Inferior parietal cortex (tissue), 1 donor: ENCODE measurements at regions not wholly inside any gene's neighbourhood (a gene's known extent, or its start where the extent isn't known, plus 50 kb on each side); places are given as distances from the start of the nearest gene placed in this dataset.
"Not testable (repeated sequence)": the region's sequence is repeated elsewhere in the genome, so short reads cannot be mapped to it uniquely, and the experiment has no call there.

Experiments used
- DNase-seq: peaks from one replicate; pipeline ENCODE4 v3.0.0-alpha.2; 2016; ENCODE audit errors: extremely low spot score

- DNase-seq: no peak
Observed at GRCh38 chr6:102763891-102764290, 1370.4 kb downstream of the GRIK2 start.

- DNase-seq: no peak
Observed at GRCh38 chr6:102761872-102762271, 1368.4 kb downstream of the GRIK2 start.

DNA sequence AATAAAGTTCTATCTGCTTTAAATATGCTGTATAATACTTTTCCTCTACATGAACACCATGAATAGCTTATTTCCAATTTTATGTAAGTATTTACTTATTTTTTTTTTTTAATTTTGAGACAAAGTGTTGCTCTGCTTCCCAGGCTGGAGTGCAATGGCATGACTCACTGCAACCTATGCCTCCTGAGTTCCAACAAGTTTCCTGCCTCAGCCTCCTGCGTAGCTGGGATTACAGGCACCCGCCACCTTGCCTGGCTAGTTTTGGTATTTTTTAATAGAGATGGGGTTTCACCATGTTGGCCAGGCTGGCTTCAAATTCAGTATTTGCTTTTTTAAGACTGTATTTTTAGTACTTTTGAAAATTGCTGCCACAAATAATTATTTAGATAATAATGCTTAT, 1365.9 kb downstream of the GRIK2 start:
- DNase-seq: no peak

DNA sequence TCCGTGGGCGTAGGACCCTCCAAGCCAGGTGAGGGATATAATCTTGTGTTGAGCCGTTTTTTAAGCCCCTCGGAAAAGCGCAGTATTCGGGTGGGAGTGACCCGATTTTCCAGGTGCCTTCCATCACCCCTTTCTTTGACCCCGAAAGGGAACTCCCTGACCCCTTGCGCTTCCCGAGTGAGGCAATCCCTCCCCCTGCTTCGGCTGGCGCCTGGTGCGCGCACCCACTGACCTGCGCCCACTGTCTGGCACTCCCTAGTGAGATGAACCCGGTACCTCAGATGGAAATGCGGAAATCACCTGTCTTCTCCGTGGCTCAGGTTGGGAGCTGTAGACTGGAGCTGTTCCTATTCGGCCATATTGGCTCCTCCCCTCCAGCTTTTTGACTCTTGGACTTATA, 1365.0 kb downstream of the GRIK2 start:
- DNase-seq: not testable (repeated sequence)

DNA sequence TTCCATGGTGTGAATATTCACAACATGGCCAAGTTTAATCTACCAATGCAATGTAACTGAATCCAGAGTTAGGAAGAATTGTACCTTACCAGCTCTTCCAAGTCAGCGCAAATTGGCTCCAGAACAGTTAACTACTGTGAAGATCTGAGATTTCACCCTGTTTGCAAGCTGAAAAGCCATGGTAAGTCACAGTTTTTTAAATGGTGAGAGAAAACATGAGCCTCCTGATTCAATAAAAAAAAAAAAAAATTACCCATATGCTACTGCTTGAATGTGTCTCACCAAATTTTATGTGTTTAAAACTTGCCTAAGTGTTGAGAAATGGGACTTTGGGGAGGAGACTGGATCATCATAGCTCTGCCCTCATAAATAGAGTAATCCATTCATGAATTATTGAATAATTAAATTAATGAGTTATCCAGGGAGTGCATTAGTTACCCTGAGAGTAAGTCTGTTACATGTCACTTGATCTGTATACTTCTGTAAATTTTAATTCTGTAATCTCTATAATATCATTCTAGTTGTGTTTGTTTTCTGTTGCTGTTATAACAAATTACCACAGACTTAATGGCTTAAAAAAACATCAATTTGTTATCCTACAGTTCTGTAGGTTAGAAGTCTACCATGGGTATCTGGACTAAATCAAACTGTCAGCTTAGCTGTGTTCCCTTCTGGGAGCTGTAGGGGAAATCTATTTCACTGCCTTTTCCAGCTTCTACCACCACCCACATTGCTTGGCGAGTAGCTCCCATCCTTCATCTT, 1355.9 kb downstream of the GRIK2 start:
- DNase-seq: no peak

DNA sequence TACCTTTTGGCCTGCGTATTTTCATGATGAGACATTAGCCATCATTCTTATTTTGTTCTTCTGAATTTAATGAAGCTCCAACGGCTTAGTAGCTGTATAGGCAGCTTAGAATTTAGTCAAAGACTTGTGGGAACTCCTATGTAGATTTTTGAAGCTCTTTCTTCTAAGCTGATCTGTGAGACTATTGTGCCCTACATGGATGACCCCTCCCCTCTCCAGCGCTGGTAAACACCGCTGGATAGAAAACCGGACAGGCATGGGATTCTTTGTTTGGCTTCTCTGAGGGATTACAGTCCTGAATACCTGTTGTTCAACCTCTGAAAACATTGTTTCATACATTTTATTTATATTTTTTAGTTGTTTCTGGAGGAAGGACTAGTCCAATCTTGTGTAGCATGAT, 1353.4 kb downstream of the GRIK2 start:
- DNase-seq: no peak

GRCh38 chr6:102742754-102743356, 1349.3 kb downstream of the GRIK2 start:
- DNase-seq: no peak

GRCh38 chr6:102742028-102742427, 1348.5 kb downstream of the GRIK2 start:
- DNase-seq: no peak

DNA sequence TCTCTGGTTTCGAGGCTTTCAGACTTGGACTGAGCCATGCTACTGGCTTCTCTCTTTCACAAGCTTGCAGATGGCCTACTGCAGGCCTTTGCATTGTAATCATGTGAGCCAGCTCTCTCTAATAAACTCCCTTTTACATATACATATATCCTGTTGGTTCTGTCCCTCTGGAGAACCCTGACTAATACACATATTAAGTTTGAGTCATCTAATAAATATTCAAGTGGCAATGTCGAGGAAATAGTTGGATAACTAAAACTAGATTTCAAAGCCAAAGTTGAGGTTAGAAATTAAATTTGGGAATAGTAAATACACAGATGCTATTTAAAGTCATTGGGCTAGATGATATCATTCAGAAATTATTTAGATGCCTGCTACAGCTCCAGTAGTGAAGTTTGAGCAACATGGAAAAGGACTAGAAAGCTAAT, 1343.4 kb downstream of the GRIK2 start:
- DNase-seq: no peak

- DNase-seq: no peak
Observed at GRCh38 chr6:102732898-102733297, 1339.4 kb downstream of the GRIK2 start.

DNA sequence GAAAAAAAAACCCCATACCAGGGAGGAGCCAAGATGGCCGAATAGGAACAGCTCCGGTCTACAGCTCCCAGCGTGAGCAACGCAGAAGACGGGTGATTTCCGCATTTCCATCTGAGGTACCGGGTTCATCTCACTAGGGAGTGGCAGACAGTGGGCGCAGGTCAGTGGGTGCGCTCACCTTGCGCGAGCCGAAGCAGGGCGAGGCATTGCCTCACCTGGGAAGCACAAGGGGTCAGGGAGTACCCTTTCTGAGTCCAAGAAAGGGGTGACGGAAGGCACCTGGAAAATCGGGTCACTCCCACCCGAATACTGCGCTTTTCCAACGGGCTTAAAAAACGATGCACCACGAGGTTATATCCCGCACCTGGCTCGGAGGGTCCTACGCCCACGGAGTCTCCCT, 1328.6 kb downstream of the GRIK2 start:
- not testable (repeated sequence) for DNase-seq

DNA sequence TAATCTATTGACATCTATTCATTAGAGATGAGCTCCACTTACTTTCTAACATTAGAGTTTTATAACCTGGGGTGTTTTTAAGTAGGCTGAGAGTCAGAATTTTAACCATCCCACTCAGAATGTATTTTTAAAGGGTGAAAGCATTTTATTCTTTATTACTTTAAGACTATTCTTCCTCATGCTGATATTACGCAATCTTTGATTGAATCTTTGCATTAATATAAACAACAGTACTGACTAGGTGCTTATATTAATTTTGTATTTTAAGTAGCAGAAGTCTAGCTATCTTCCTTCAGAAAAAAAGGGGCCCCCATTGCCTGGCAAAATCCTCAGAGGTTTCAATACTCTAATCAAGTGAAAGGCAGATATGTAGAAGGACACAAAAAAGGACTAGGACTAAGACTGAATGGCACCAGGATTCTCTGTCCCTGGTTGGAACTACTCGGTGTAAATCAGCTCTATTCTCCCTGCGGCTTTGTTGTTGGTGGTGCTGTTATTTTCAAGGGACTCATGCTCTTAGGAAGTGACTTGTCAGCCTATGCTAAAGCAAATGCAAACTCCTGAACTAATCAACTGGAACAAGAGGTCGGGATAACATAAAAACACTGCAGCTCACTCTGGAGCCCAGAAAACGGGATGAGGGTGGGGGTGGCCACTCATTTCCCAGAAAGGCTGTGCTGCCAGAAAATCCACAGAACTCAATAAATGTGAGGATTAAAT, 1324.4 kb downstream of the GRIK2 start:
- no peak for DNase-seq

DNA sequence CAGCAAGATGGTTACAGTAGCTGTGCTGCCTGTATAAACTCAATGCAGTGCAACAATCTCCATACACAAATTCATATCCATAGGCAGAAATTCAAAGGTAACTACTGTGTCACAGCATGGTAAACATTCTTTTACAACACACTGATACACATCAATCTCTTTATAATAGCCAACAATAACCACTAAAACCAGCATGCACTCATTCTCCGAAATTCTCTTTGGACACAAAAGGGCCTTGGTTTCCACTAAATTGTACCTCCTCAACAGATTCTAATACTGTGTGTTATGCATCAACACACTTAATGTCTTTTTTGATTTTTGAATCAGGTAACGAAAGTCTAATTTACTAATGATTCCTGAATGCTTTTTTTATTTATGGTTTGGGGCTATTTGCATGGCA, 1323.7 kb downstream of the GRIK2 start:
- no peak for DNase-seq

DNA sequence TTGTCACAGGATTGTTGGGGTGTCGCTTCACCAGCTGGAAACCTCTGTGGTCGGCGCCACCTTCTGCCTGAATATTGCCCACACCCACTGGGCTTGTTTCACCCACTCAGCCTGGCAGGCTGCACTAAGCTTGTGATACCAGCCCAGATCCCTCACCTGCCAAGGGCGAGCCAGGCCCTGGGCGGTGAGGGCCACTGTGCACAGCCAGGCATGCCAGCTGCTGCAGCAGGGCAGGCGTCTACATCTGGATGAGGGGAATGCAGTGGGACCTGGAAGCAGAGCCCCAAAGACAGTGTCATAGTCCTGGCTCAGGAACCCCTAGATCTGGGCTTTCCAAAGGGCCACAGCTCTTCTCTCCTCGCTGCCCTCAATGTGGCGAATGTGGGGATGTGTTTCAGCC, 1307.5 kb downstream of the GRIK2 start:
- DNase-seq: no peak

DNA sequence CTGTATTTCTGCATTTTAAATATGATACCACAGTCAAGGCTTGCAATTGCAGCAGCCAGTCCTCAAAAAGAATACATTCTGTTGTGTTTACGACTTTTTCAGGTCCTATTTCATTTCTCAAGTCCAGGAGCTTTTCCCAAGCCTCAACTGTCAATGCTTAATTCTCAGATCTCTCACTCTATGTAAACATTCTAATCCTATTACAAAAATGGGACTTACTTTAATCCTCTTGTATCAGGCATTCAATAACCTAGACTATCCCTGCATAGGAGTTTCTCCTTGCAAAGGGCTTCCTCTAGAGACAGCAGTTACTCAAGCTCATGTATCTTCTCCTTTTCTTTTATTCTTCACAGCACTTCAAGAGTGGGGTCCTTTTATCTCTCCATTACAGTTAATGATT, 1293.0 kb downstream of the GRIK2 start:
- DNase-seq: no peak

GRCh38 chr6:102680413-102680812, 1286.9 kb downstream of the GRIK2 start:
- DNase-seq: no peak

DNA sequence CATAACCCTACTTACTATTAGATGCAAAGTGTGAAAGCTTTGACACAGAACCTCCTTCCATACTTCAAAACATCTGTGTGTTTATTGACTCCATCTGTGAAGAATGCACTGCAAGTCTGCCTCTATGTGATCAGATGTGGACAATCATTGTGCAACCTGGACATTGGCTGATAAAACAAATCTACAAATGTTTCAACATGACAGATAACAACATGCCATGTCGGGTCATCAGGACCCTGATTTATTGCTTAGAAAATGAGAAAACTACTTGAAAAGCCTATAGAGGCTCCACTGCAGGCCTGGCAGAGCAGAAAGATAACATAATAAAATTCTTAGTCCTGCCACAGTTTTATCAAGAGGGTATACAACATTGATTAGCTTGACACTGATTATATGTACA, 1286.4 kb downstream of the GRIK2 start:
- DNase-seq: no peak

DNA sequence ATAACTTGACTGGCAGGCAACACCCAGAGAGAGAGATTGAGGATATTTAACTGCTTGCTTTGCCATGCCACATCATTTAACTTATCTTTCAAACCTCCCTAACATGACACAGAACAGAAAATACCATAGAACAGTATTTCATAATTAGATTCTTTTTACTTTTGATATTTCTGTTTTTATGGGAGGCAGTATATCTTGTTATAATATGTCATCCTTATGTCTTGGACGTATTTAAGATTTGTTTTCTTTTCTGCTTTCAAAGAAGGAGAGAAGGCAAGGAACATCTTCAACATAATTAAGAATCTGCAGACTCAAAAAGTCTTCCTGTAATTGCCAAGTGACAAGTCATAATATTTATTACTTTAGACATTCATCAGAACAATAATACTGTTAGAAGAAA, 1283.7 kb downstream of the GRIK2 start:
- DNase-seq: no peak

- no peak for DNase-seq
Observed at GRCh38 chr6:102670735-102671134, 1277.2 kb downstream of the GRIK2 start.

GRCh38 chr6:102662851-102663250, 1269.3 kb downstream of the GRIK2 start:
- DNase-seq: no peak

- no peak for DNase-seq
Observed at GRCh38 chr6:102660303-102660702, 1266.8 kb downstream of the GRIK2 start.

GRCh38 chr6:102655823-102656222, 1262.3 kb downstream of the GRIK2 start:
- no peak for DNase-seq

DNA sequence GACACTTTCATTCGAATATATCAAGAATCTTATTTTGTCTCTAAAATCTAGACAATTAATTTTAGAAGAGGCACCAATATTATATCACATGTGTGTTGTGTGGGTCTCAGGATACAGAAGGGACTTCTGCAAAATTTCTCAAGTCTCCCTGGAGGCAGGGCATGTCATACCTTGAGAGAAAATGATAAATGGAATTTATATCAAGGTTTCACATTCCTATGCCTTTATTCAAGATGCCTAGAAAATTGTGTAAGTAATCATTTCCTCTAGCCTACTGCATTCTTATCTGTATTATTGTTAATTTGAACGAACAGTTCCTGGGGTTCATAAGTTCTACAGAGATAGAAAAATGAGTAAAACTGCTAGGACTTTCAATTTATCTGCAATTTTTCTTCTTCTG, 1247.9 kb downstream of the GRIK2 start:
- no peak for DNase-seq
